Ovary (tissue), 3 donors: ENCODE measurements at regions not wholly inside any gene's neighbourhood (a gene's known extent, or its start where the extent isn't known, plus 50 kb on each side); places are given as distances from the start of the nearest gene placed in this dataset.

Experiments used
- CTCF ChIP-seq, 3 donors: fragments of 450-650 bp in 2 of 3; fragments of 200-600 bp in 1 of 3; IDR thresholded peaks; one replicate each; pipeline versions ENCODE4 v1.5.1 to v1.8.0; 2016 to 2022; ENCODE audit warnings: antibody characterized with exemption in 3 of 3, mild to moderate bottlenecking in 1 of 3
- EP300 ChIP-seq: sonication (generic); formaldehyde crosslinking; IDR thresholded peaks from one replicate; pipeline ENCODE4 v1.6.1; 2017; ENCODE audit warnings: antibody characterized with exemption
- POLR2A ChIP-seq: fragments of 450-650 bp; IDR thresholded peaks from one replicate; pipeline ENCODE4 v1.6.1; 2017; ENCODE audit warnings: antibody characterized with exemption, mild to moderate bottlenecking, moderate library complexity
- donor health status: DM: no; HTN: no; CAD: no.

GRCh38 chr2:209002054-209002453 lies 421.8 kb upstream of the MAP2 start:
- TF ChIP-seq CTCF (IDR thresholded peaks at IDR 0.05) (no peak), EP300 (no peak), POLR2A (no peak)
